SK-N-SH treated with all-trans-retinoic acid at 6 μM for 48 hours (cell line): ENCODE measurements at regions not wholly inside any gene's neighbourhood (a gene's known extent, or its start where the extent isn't known, plus 50 kb on each side); places are given as distances from the start of the nearest gene placed in this dataset.

ENCODE experiments used
- CREB5 ChIP-seq: fragments of 250-450 bp; sonication (Bioruptor Pico); IDR thresholded peaks from 2 replicates; pipeline ENCODE4 v1.5.1; 2020; ENCODE audit warnings: low read depth, mild to moderate bottlenecking, moderate library complexity
- ESRRG ChIP-seq: fragments of 250-450 bp; sonication (Bioruptor Pico); IDR thresholded peaks from 2 replicates; pipeline ENCODE4 v1.6.1; 2021; ENCODE audit warnings: mild to moderate bottlenecking
- ISL1 ChIP-seq: fragments of 250-450 bp; sonication (Bioruptor Pico); IDR thresholded peaks from 2 replicates; pipeline ENCODE4 v2.1.2; 2022; ENCODE audit warnings: mild to moderate bottlenecking, moderate library complexity
- SNAI2 ChIP-seq: fragments of 250-450 bp; sonication (Bioruptor Pico); IDR thresholded peaks from 2 replicates; pipeline ENCODE4 v1.5.0; 2020; ENCODE audit warnings: mild to moderate bottlenecking, moderate library complexity
- TOX ChIP-seq: fragments of 250-450 bp; sonication (Bioruptor Pico); IDR thresholded peaks from 2 replicates; pipeline ENCODE4 v1.8.0; 2021; ENCODE audit warnings: mild to moderate bottlenecking, moderate library complexity, borderline replicate concordance
- ZFP30 ChIP-seq: fragments of 450-650 bp; formaldehyde crosslinking; IDR thresholded peaks from 2 replicates; pipeline ENCODE4 v1.5.0; 2022; ENCODE audit warnings: mild to moderate bottlenecking, moderate library complexity
- ZNF565 ChIP-seq: fragments of 450-650 bp; formaldehyde crosslinking; conservative IDR thresholded peaks from 2 replicates; pipeline ENCODE4 v1.5.0; 2020; ENCODE audit warnings: low read depth, mild to moderate bottlenecking, moderate library complexity
- ZNF70 ChIP-seq: fragments of 450-650 bp; formaldehyde crosslinking; IDR thresholded peaks from 2 replicates; pipeline ENCODE4 v1.5.0; 2020; ENCODE audit warnings: mild to moderate bottlenecking, moderate library complexity

- TF ChIP-seq ZNF565 (CRISPR knock-in tag) (no peak), TOX (no peak), SNAI2 (CRISPR knock-in tag) (no peak), ZFP30 (CRISPR knock-in tag) (no peak), CREB5 (CRISPR knock-in tag) (no peak), ISL1 (CRISPR knock-in tag) (no peak), ESRRG (CRISPR knock-in tag) (no peak), ZNF70 (CRISPR knock-in tag) (no peak)
Measured at GRCh38 chr16:64292161-64292560, 829.7 kb downstream of the CDH11 start.
